DOHH2 (cell line): ENCODE measurements at regions not wholly inside any gene's neighbourhood (a gene's known extent, or its start where the extent isn't known, plus 50 kb on each side); places are given as distances from the start of the nearest gene placed in this dataset.

Source experiments
- H3F3A ChIP-seq: fragments of 200-600 bp; sonication (generic), shearing (Covaris generic); 2 replicates; pipeline ENCODE4 v1.6.0; 2016; ENCODE audit warnings: antibody characterized with exemption, mild to moderate bottlenecking; ENCODE audit not compliant: control insufficient read depth, insufficient read depth
- H3K27ac ChIP-seq: fragments of 200-600 bp; sonication (generic); 2 replicates; pipeline ENCODE4 v1.5.1; 2014; ENCODE audit warnings: low read depth, mild to moderate bottlenecking, low read length, moderate library complexity
- H3K27me3 ChIP-seq: fragments of 200-600 bp; sonication (generic); 2 replicates; pipeline ENCODE4 v1.6.1; 2014; ENCODE audit warnings: mild to moderate bottlenecking, low read length, mixed read lengths; ENCODE audit not compliant: control insufficient read depth
- H3K36me3 ChIP-seq: fragments of 200-600 bp; sonication (generic); 2 replicates; pipeline ENCODE4 v1.6.1; 2014; ENCODE audit warnings: mild to moderate bottlenecking, low read length, moderate library complexity, mixed read lengths; ENCODE audit not compliant: control insufficient read depth
- H3K4me1 ChIP-seq: fragments of 200-600 bp; sonication (generic); 2 replicates; pipeline ENCODE4 v1.6.1; 2014; ENCODE audit warnings: mild to moderate bottlenecking, low read length, mixed read lengths; ENCODE audit not compliant: control insufficient read depth
- H3K4me2 ChIP-seq: fragments of 200-600 bp; sonication (generic); 2 replicates; pipeline ENCODE4 v1.6.0; 2014; ENCODE audit warnings: mild to moderate bottlenecking, low read length, moderate library complexity
- H3K4me3 ChIP-seq: fragments of 200-600 bp; sonication (generic); 2 replicates; pipeline ENCODE4 v1.5.1; 2014; ENCODE audit warnings: mild to moderate bottlenecking, low read length, mixed read lengths
- H3K79me2 ChIP-seq: fragments of 200-600 bp; sonication (generic); 2 replicates; pipeline ENCODE4 v1.6.1; 2014; ENCODE audit warnings: mild to moderate bottlenecking, low read length, mixed read lengths; ENCODE audit not compliant: control insufficient read depth
- H3K9me2 ChIP-seq: fragments of 200-600 bp; sonication (generic); replicated peaks from 2 replicates; pipeline ENCODE4 v1.6.1; 2014; ENCODE audit warnings: mild to moderate bottlenecking, low read length, mixed read lengths; ENCODE audit not compliant: control insufficient read depth
- H3K9me3 ChIP-seq: fragments of 200-600 bp; sonication (generic); 2 replicates; pipeline ENCODE4 v1.6.1; 2014; ENCODE audit warnings: antibody characterized with exemption, low read length, mixed read lengths; ENCODE audit not compliant: control insufficient read depth, insufficient read depth
- H4K20me1 ChIP-seq: fragments of 200-600 bp; sonication (generic); 2 replicates; pipeline ENCODE4 v1.6.0; 2014; ENCODE audit warnings: low read depth, mild to moderate bottlenecking, antibody characterized with exemption, low read length, moderate library complexity; ENCODE audit not compliant: control insufficient read depth, insufficient read depth
- EZH2phosphoT487 ChIP-seq: fragments of 200-600 bp; sonication (generic); IDR thresholded peaks from 2 replicates; pipeline ENCODE4 v1.6.1; 2017; ENCODE audit warnings: borderline replicate concordance, mild to moderate bottlenecking, antibody characterized with exemption, low read length, moderate library complexity, mixed read lengths
- TF ChIP-seq, protein P1 (sequence below): fragments of 200-600 bp; sonication (generic); IDR thresholded peaks from one replicate; pipeline ENCODE4 v1.5.1; 2014; ENCODE audit warnings: antibody characterized with exemption, mild to moderate bottlenecking, low read depth, low read length; ENCODE audit not compliant: poor library complexity, severe bottlenecking

DNA sequence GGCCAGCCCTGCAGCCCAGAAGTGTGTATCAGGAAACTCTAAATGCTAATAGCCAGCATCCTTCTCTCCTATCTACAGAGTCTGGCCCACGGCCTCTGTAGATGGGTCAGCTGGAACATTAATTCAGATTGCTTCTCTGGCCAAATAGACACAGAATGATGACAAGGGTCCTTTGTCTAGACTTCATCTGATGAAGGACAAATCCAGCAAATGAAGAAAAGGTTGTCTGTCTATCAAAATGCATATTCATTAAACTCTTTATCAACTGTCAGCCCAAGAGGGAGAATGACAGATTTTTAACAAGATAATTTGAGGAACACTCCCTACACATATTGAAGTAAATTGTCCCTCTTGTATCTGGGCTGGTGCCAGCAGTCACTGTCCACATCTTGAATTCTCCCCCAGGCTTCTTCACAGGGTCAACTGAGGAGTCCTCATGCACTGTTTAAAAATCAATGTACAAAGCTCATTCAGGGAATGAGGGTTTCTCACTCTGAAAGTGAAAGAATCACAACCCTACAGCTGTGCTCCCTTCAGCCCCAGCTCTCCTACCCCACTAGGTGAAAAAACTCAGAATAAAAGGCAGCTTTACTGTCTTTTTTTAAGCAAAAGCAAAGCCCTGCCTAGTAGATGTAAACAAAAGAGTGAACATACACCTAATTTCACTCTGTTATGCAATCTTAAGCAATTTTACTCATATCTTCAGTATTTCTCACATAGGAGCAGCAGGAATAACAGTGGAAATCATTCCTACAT lies 507.7 kb downstream of the IGSF11 start:
- no peaks in the 10 kb centered on the region for H3K27me3 ChIP-seq
- H3K4me3 ChIP-seq, result no peak overlapping the region
- no peaks in the 10 kb centered on the region for H3K9me2 ChIP-seq
- no peaks in the 10 kb centered on the region for H3K79me2 ChIP-seq
- no peaks in the 10 kb centered on the region for H4K20me1 ChIP-seq
- H3K9me3 ChIP-seq, result no peaks in the 10 kb centered on the region
- H3K4me2 ChIP-seq, result no peak overlapping the region
- no peaks in the 10 kb centered on the region for H3K36me3 ChIP-seq
- H3K4me1 ChIP-seq, result no peaks in the 10 kb centered on the region
- no peak for TF ChIP-seq EZH2phosphoT487
- TF ChIP-seq, protein P1, sequence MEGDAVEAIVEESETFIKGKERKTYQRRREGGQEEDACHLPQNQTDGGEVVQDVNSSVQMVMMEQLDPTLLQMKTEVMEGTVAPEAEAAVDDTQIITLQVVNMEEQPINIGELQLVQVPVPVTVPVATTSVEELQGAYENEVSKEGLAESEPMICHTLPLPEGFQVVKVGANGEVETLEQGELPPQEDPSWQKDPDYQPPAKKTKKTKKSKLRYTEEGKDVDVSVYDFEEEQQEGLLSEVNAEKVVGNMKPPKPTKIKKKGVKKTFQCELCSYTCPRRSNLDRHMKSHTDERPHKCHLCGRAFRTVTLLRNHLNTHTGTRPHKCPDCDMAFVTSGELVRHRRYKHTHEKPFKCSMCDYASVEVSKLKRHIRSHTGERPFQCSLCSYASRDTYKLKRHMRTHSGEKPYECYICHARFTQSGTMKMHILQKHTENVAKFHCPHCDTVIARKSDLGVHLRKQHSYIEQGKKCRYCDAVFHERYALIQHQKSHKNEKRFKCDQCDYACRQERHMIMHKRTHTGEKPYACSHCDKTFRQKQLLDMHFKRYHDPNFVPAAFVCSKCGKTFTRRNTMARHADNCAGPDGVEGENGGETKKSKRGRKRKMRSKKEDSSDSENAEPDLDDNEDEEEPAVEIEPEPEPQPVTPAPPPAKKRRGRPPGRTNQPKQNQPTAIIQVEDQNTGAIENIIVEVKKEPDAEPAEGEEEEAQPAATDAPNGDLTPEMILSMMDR, result no peak
- H3F3A ChIP-seq, result no peaks in the 10 kb centered on the region
- H3K27ac ChIP-seq, result no peak overlapping the region

DNA sequence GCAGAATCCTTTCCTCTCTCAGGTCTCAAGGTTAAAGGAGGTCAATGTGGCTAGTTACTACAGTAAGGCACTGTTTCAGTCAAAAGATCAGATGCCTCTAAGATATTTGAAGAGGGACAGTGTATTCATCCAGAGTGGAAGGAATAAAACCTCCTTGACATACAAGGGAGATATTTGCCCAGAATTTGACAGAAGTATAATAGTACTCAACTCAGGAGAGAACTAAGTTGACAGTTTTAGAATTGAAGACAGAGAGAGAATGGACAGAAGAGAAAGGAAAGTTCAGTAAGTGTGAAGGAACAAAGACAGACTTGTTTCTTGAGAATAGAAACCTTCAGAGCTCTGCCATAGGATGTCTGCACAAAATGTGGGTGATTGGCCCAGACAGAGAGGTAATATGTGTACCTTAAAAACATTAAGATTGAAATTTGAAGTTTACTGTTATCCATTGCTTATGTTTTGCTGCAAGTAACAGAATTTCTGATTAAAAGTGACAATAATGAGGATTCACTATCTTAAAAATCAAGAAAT lies 507.1 kb downstream of the IGSF11 start:
- Histone ChIP-seq H3K36me3 (no peaks in the 10 kb centered on the region), H3K79me2 (no peaks in the 10 kb centered on the region), H3K27me3 (no peaks in the 10 kb centered on the region), H4K20me1 (no peaks in the 10 kb centered on the region), H3K4me1 (no peaks in the 10 kb centered on the region), H3K9me2 (no peaks in the 10 kb centered on the region), H3K27ac (no peak overlapping the region), H3F3A (no peaks in the 10 kb centered on the region), H3K9me3 (no peaks in the 10 kb centered on the region), H3K4me3 (no peak overlapping the region), H3K4me2 (no peak overlapping the region)
- TF ChIP-seq, protein P1, result no peak
- no peak for TF ChIP-seq EZH2phosphoT487

DNA sequence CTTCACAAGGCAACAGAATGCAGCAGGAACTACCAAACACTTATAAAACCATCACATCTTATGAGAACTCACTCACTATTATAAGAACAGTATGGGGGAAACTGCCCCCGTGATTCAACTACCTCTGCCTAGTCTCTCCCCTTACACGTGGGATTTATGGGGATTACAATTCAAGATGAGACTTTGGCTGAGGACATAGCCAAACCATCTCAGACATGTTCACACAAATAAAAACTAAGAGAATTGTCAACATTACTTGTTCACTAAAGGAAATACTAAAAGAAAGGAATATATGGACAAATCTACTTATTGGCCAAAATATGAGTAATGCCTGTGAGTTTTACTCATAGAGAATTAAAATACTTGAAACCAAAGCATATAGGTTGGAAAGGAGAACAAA lies 505.1 kb downstream of the IGSF11 start:
- H3K9me3 ChIP-seq, result no peaks in the 10 kb centered on the region
- TF ChIP-seq, protein P1, result no peak
- no peak for TF ChIP-seq EZH2phosphoT487

More for the DNA sequence above, 505.1 kb downstream of the IGSF11 start:
- Histone ChIP-seq H3K27me3 (no peaks in the 10 kb centered on the region), H3K36me3 (no peaks in the 10 kb centered on the region), H3K4me2 (no peak overlapping the region), H3K9me2 (no peaks in the 10 kb centered on the region), H3F3A (no peaks in the 10 kb centered on the region), H3K27ac (no peak overlapping the region), H3K4me1 (no peaks in the 10 kb centered on the region), H3K4me3 (no peak overlapping the region), H3K79me2 (no peaks in the 10 kb centered on the region), H4K20me1 (no peaks in the 10 kb centered on the region)
